ENCODE measurements at regions not wholly inside any gene's neighbourhood (a gene's known extent, or its start where the extent isn't known, plus 50 kb on each side); places are given as distances from the start of the nearest gene placed in this dataset.

DNA sequence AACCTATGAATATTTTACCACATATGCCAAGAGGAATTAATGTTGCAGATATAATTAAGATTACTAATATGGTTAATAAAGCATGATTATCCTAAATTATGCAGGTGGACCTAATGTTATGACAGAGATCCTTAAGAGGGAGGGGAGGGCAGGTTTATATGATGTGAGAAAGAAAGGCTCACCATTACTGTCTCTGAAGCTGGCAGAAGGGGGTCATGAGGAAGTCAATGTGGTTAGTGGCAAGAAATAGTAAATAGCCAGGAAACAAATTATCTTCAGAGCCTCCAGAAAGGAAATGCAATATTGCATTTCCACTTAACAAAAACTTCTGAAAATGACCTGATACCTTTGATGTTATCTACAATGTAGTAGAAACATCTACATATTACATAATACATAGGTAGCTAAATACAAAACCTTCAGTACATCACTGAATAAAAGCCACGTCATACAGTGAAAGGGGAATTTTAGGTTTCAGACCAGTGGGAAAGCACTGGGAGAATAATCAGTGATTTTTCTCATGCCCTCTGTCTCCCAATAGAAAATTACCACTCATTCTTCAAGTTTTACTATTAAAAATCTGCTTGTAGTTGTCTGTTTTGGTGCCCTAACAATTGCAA lies 609.2 kb downstream of the SPOCK3 start:
- intact Hi-C loops (cut with micrococcal nuclease) = no loop called here

DNA sequence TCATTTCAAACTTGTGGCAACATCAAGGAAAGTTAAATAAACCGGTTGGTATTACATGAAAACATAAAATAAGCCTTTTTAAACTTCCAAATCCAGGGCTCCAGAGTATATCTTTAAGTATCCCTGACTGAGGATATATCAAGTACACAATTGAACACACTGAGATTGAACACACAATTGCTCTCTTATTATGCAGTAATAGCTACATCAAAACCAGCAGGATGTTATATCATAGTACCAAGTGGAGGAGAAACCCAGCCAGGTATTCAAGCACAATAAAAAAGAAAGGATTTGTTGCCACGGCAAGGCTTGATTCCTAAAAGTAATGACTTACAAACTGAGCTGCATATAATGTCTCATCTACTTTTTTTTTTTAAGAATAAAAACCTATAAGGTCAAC lies 605.8 kb downstream of the SPOCK3 start:
- intact Hi-C loops (cut with micrococcal nuclease) = no loop called here

DNA sequence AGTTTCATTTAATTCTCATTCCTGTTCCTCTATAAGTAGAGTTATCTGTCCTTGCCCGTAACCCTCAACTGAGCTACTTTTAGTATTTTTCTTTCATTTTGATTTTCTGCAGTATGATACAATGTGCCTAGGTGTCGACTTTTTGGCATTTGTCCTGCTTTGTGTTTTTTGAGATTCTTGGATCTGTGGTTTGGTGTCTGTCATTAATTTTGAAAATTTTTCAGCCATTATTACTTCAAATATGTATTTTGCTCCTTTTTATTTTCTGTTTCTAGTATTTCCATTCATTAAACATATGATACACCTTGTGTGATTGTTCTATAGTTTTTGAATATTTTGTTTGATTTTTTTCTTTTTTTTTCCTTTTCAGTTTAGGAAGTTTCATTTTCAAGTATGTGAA lies 598.9 kb downstream of the SPOCK3 start:
- intact Hi-C loops (cut with micrococcal nuclease) = no loop called here

DNA sequence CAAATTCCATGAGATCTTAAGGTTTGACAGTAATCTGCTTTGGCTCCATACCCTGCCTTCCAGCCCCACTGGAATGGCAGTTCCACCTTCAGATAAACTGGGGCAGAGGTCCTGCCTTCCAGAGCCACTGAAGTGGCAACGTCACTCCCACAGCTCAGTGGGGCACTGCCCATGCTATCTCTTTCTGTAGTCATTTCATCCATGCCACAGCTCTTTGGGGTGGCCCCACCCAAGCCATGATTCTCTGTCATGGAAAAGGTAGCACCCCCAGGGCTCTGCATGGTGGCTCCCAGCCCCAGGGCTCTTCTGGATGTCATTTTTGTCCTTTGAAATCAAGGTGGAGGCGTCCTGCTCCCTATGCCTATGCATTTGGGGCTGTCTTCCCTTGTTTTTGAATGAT lies 596.5 kb downstream of the SPOCK3 start:
- intact Hi-C loops (cut with micrococcal nuclease) = no loop called here

DNA sequence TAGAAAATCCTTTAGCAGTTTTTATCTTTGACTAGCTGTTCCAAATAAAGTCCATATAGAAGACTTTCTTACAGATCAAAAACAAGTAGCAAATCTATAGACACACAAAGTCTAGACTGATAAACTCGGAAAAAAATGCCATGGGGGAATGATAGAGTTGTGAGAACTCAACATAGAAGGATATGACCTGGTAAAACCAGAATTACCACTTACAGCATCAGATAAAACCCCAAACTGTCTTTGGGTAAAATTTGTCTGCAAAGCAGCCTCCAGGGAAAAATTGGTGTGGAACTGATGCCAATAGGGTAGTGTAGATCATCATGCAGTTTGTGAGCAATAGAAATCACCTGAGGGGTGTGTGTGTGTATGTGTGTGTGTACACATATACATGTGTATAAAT lies 579.1 kb downstream of the SPOCK3 start:
- intact Hi-C loops (cut with micrococcal nuclease) = no loop called here

DNA sequence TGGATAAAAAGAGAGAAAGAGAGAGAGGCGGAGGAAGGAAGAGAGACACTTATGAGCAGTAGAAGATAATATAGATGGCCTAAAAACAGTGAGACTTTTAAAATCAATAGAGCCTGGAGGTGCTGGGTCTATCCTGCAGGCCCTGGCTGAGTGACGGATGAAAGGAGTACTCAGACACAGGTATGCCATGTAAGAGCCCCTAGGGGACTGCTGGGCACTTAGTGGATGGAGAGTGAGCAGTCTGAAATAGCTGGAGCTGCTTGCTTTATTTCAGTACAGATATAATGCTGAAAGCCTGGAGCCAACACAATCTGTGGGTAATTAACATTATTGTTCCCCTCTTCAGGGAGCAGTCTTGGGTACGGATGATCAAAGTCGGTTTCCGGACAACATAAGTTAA lies 578.6 kb downstream of the SPOCK3 start:
- intact Hi-C loops (cut with micrococcal nuclease) = no loop called here

DNA sequence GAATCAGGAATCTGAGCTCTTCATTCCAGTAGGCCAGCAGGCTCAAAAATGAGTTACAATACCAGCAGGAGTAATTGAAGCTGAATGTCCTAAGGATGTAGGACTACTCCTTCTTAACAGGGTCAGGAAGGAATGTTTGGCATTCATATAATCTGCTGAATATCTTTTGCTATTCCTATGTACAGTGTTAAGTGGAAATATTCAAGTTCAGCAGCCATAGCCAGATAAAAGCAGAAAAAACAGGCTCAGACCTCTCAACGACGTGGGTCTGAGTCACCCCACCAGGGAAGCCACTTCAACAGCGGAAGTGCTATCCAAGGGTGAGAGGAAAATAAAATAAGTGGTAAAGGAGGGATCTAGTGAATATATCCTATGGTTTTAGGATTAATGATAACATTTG lies 577.0 kb downstream of the SPOCK3 start:
- intact Hi-C loops (cut with micrococcal nuclease) = no loop called here

DNA sequence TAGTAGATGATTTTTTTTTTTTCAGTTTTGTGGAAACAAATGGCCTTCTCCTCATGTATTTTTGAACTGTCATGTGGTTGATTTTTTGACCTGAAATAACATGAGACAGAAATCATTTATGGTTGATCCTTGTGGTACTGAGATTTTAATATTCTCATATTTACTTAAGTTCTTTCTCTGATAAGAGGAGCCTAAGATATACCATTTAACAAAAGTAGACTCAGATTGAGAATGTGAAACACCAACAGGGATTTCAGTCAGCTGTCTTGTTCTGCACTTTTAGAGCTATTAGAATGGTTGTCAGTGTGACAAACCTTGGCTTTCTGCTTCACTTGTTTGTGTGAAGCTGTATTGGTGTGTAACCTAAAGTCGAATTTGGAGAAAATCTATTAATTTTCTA lies 575.7 kb downstream of the SPOCK3 start:
- intact Hi-C loops (cut with micrococcal nuclease) = no loop called here

DNA sequence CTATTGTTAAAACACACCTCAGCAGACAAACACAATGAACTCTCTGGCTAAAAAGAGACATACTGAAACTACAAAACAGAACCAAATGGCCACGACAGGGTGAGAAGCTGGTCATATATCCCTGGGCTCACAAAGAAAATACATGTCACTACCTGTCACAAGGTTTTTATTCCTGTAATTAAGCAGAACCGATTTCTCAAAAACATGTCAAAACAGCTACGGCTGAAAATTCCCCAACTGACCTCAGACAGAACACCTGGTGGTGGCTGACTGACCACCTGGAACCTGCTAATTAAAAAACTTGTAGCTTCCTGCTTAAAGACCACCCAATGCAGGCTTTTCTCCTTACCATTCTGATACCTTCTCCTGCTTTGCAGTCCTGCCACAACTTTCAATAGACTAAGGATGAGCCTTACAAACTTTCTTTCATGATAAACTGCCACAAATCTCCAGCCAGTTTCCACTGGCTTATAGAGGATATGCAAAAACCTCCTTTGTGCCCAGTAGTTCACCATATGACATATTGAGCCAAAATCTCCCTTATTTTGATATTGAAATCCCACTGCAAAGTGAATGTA lies 571.9 kb downstream of the SPOCK3 start:
- intact Hi-C loops (cut with micrococcal nuclease) = no loop called here

DNA sequence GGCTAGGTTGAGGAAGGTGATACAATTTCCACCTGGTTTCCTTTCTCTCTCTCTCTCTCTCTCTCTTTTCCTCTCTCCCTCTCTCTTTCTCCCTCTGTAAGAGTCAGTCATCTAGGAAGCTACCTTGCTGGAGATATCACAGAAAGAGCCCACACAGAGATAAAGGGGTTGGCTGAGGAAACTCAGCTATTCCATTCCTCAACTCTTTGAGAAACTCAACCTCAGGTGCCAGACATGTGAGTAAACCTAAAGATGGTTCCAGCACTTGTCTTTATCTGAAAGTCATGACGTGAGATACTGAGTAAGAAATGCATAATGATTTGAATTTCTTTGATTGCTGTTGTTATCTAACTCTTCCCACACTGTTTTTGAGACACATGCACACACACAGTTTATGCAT lies 564.0 kb downstream of the SPOCK3 start:
- intact Hi-C loops (cut with micrococcal nuclease) = no loop called here

DNA sequence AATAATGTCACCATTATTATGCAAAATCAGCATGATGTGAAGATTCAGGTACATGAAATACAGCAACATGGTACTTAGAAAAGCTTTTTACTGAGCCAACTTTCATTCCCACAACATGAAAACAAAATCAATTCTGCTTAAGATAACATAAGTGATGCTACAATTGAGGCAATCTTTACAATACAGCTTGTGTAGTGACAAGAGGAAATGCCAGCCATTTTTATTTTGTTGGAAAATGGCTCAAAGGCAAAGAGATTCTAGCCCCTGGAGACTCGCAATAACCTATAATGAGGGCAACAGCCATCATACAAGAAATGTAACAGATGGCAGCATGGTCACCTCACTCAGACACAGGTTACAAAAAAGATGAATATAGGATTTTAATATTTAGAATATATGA lies 560.4 kb downstream of the SPOCK3 start:
- intact Hi-C loops (cut with micrococcal nuclease) = no loop called here

DNA sequence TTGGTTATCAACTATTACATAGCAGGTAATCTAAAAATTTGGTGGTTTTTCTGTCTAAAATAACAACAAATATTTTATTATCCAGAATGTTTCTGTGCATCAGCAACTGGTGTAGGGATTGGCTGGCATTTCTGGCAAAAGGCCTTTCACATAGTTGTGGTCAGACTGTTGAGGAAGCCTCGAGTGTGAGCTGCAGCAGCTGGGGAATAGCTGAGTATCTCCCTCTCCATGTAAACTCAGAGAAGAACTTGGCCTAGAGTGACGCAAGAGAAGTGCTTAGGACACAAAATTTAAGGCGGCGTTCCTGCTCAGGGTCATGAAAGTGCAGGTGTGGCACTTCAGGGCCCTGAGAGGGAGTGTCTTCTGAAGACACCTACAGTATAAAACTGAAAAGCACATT lies 558.9 kb downstream of the SPOCK3 start:
- intact Hi-C loops (cut with micrococcal nuclease) = no loop called here

DNA sequence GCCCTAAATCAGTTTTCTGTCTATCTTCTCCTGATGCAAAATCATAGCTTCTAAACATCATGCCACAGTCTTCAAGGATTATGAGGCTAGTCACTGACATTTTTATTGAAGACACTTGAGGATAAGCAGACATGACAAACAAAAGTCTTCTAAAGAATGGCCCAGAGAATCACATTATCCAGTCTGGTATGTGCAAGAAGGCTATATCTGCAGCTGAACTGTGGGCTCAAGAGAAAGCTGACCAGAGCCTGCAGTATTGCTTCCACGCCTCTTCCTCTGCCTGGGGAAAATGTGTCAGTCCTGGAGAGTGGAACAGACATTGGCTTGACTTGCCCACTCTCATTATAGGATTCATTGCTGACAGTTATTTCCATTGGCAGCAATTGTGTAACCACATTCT lies 553.5 kb downstream of the SPOCK3 start:
- intact Hi-C loops (cut with micrococcal nuclease) = no loop called here

DNA sequence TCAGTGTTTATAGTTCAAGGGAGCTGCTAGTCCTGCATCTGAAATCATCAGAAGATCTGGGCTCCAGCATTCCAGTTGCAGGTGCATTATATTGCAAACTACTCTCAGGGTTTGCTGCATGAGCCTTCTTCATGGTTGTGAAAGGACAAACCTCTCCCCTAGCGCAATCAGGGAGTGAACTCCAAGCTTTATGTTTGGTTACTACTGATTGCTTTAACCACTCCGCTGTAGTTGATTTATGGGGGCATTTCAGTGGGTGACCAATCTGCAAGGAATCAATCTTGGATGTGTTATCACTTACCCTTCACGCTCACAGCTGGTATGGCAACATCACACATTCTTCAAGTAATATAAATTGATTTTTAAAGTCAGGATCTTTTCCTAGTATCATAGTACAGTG lies 552.1 kb downstream of the SPOCK3 start:
- intact Hi-C loops (cut with micrococcal nuclease) = no loop called here
